ENCODE measurements at regions not wholly inside any gene's neighbourhood (a gene's known extent, or its start where the extent isn't known, plus 50 kb on each side); places are given as distances from the start of the nearest gene placed in this dataset.

DNA sequence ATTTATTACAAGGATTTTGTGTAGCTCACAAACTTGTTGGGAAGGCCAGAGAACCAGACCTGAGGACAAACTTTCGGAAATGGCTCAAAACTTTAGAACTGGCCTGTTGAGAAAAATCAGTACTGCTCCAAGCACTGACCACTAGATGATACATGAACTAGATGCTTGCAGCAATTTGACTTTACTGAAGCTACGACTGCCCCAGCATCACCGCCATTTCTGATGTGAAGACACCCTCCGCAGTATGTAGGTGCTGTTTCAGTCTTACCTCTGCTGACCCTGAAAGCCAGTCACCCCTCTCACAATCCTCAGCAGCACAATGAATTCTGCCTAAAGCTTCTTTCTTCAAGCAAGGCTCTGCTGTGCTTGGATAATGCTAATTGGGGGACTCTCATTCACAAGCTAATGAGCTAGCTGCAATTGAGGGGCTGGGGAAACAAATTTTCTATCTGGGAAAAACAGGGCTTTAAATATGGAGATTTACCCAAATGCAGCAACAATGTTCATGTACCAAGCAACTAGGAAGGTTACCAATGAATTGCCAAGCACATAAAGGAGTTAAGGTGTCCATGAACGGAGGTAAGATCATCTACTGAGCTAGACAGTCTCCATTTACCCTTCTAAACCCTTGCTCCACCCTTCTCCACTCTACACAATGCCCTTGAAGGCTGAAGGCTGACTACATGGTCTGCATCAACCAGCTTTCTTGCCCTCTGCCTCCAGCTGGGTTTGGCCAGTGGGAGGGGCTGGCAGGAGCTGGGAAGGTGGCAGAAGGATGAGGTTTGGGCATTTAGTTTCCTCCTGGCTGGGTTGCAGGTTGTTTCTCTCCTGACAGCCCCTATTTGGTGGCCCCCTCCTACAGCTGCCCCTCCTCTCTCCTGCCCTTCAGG lies 53.2 kb upstream of the FSTL1 start:
- Mint-ChIP-seq H3K4me1 (peaks cover 30% of the 10 kb centered on the region), H3K9me3 (peaks cover 11% of the 10 kb centered on the region), H3K27ac (no peak overlapping the region), H3K36me3 (ENCODE audit: low read depth) (peaks cover 2% of the 10 kb centered on the region), H3K4me3 (no peak overlapping the region), H3K27me3 (ENCODE audit: low read depth, poor library complexity) (no peaks in the 10 kb centered on the region)
- DNase-seq: no peak
- TF ChIP-seq, protein P1, sequence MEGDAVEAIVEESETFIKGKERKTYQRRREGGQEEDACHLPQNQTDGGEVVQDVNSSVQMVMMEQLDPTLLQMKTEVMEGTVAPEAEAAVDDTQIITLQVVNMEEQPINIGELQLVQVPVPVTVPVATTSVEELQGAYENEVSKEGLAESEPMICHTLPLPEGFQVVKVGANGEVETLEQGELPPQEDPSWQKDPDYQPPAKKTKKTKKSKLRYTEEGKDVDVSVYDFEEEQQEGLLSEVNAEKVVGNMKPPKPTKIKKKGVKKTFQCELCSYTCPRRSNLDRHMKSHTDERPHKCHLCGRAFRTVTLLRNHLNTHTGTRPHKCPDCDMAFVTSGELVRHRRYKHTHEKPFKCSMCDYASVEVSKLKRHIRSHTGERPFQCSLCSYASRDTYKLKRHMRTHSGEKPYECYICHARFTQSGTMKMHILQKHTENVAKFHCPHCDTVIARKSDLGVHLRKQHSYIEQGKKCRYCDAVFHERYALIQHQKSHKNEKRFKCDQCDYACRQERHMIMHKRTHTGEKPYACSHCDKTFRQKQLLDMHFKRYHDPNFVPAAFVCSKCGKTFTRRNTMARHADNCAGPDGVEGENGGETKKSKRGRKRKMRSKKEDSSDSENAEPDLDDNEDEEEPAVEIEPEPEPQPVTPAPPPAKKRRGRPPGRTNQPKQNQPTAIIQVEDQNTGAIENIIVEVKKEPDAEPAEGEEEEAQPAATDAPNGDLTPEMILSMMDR (IDR thresholded peaks at IDR 0.05): no peak

DNA sequence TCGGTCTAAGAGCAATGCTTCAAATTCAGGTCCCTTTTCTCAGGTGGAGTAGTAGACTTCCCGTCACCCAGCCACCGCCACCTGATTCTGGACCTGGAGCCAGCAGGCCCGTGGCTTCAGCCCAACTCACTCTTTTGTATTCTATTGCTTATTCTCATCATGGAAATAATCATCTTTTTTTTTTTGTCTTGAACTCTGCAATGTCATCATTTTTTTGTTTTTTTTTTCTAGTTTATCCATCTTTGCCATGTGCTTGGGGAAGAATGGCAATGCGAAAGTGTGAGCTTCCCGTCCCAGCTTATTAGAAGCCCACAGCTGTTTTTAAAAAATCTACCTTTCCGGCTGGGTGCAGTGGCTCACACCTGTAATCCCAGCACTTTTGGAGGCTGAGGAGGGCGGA lies 51.3 kb upstream of the FSTL1 start:
- H3K27me3 Mint-ChIP-seq (ENCODE audit: low read depth, poor library complexity): no peaks in the 10 kb centered on the region
- H3K9me3 Mint-ChIP-seq: no peaks in the 10 kb centered on the region
- no peaks in the 10 kb centered on the region for H3K36me3 Mint-ChIP-seq (ENCODE audit: low read depth)
- peaks cover 42% of the 10 kb centered on the region for H3K4me1 Mint-ChIP-seq
- TF ChIP-seq, protein P1 (IDR thresholded peaks at IDR 0.05): no peak
- no peak overlapping the region for H3K27ac Mint-ChIP-seq
- no peak for DNase-seq
- H3K4me3 Mint-ChIP-seq: no peak overlapping the region
